GM12873 (cell line): ENCODE measurements at regions not wholly inside any gene's neighbourhood (a gene's known extent, or its start where the extent isn't known, plus 50 kb on each side); places are given as distances from the start of the nearest gene placed in this dataset.

Source experiments
- TF ChIP-seq, protein P1 (sequence below): IDR thresholded peaks from 2 replicates; pipeline ENCODE4 v1.5.1; 2012; ENCODE audit warnings: low read depth, mild to moderate bottlenecking, moderate library complexity, low read length, control low read depth; ENCODE audit not compliant: insufficient read depth; ENCODE audit errors: missing control alignments

- TF ChIP-seq, protein P1, sequence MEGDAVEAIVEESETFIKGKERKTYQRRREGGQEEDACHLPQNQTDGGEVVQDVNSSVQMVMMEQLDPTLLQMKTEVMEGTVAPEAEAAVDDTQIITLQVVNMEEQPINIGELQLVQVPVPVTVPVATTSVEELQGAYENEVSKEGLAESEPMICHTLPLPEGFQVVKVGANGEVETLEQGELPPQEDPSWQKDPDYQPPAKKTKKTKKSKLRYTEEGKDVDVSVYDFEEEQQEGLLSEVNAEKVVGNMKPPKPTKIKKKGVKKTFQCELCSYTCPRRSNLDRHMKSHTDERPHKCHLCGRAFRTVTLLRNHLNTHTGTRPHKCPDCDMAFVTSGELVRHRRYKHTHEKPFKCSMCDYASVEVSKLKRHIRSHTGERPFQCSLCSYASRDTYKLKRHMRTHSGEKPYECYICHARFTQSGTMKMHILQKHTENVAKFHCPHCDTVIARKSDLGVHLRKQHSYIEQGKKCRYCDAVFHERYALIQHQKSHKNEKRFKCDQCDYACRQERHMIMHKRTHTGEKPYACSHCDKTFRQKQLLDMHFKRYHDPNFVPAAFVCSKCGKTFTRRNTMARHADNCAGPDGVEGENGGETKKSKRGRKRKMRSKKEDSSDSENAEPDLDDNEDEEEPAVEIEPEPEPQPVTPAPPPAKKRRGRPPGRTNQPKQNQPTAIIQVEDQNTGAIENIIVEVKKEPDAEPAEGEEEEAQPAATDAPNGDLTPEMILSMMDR = no peak
Measured at GRCh38 chr5:154544646-154545045, 66.6 kb upstream of the HAND1 start.

- TF ChIP-seq, protein P1 = no peak
Measured at GRCh38 chr5:154543380-154543779, 65.4 kb upstream of the HAND1 start.

DNA sequence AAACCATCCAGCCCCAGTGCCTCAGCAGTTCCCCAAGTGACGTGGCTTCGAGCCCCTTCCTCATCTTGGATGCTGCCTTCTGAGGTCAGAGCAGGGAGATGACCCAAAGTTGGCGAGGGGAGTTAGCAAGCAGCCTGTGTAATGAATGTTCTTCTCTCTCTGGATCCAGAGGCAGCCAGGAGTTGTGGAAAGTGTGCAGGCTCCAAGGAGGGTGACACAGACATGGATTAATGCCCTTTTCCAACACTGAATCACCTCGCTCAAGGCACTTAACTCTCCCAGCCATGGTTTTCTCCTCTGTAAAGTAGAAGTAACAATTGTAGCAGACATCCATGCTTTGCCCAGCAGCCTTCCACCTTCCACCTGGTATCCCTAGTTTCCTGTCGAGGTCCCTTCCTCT lies 64.6 kb upstream of the HAND1 start:
- TF ChIP-seq, protein P1 = no peak

- TF ChIP-seq, protein P1 = no peak
Measured at GRCh38 chr5:154542000-154542399, 64.0 kb upstream of the HAND1 start.

- TF ChIP-seq, protein P1 = peak; percentile 62
Measured at GRCh38 chr5:154541553-154541952, 63.5 kb upstream of the HAND1 start.

GRCh38 chr5:154540600-154540999 lies 62.6 kb upstream of the HAND1 start:
- TF ChIP-seq, protein P1 = no peak

GRCh38 chr5:154538492-154538891 lies 60.5 kb upstream of the HAND1 start:
- TF ChIP-seq, protein P1 = no peak
